ENCODE measurements at regions not wholly inside any gene's neighbourhood (a gene's known extent, or its start where the extent isn't known, plus 50 kb on each side); places are given as distances from the start of the nearest gene placed in this dataset.

GRCh38 chr5:115737452-115737851 is 79.0 kb downstream of the CDO1 start:
- DNase-seq = no peak
- Histone ChIP-seq H3K4me1 (ENCODE audit: control insufficient read depth in 1 of 2, insufficient read depth in 2 of 2, low read depth in 1 of 2, low read length in 1 of 2) (no peaks in the 10 kb centered on the region), H3K9ac (no peak overlapping the region), H3K4me3 (ENCODE audit: low read depth in 2 of 2, low read length in 1 of 2) (no peak overlapping the region), H3F3A (replicated peaks; ENCODE audit: insufficient read depth) (no peaks in the 10 kb centered on the region), H4K20me1 (ENCODE audit: insufficient read depth) (no peaks in the 10 kb centered on the region), H3K36me3 (replicated peaks in 1 of 2; ENCODE audit: control insufficient read depth in 1 of 2, insufficient read depth in 2 of 2, low read length in 1 of 2) (no peaks in the 10 kb centered on the region), H2AFZ (ENCODE audit: low read depth) (no peak overlapping the region), H3K27me3 (ENCODE audit: insufficient read depth) (peaks cover 15% of the 10 kb centered on the region; the same call in 1 of the 2 replicates), H3K27ac (ENCODE audit: low read depth in 2 of 2, low read length in 1 of 2) (no peak overlapping the region), H3K9me3 (no peaks in the 10 kb centered on the region), H3K4me2 (no peak overlapping the region), H3K9me2 (no peaks in the 10 kb centered on the region), H3K79me2 (ENCODE audit: insufficient read depth) (no peaks in the 10 kb centered on the region)
- TF ChIP-seq FOXM1 (IDR thresholded peaks at IDR 0.05; ENCODE audit: low read depth) (no peak), MAX (IDR thresholded peaks at IDR 0.05; ENCODE audit: low read depth) (no peak), NRF1 (IDR thresholded peaks at IDR 0.05; ENCODE audit: low read depth, low read length) (no peak), GABPA (IDR thresholded peaks at IDR 0.05; ENCODE audit: low read depth) (no peak), PBX3 (IDR thresholded peaks at IDR 0.05) (no peak), MXI1 (IDR thresholded peaks at IDR 0.05; ENCODE audit: low read depth, low read length) (no peak), FOSL2 (IDR thresholded peaks at IDR 0.05; ENCODE audit: borderline replicate concordance, low read depth) (no peak), FOXJ3 (CRISPR knock-in tag; IDR thresholded peaks at IDR 0.05) (no peak), TCF12 (IDR thresholded peaks at IDR 0.05) (no peak), RFX5 (IDR thresholded peaks at IDR 0.05; ENCODE audit: low read length) (no peak)
- TF ChIP-seq, protein P1, sequence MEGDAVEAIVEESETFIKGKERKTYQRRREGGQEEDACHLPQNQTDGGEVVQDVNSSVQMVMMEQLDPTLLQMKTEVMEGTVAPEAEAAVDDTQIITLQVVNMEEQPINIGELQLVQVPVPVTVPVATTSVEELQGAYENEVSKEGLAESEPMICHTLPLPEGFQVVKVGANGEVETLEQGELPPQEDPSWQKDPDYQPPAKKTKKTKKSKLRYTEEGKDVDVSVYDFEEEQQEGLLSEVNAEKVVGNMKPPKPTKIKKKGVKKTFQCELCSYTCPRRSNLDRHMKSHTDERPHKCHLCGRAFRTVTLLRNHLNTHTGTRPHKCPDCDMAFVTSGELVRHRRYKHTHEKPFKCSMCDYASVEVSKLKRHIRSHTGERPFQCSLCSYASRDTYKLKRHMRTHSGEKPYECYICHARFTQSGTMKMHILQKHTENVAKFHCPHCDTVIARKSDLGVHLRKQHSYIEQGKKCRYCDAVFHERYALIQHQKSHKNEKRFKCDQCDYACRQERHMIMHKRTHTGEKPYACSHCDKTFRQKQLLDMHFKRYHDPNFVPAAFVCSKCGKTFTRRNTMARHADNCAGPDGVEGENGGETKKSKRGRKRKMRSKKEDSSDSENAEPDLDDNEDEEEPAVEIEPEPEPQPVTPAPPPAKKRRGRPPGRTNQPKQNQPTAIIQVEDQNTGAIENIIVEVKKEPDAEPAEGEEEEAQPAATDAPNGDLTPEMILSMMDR (IDR thresholded peaks at IDR 0.05) = no peak
- ChIA-PET POLR2A (no interaction called here), CTCF (no interaction called here)
- WGBS (ENCODE audit: low lambda C conversion rate) = 94% methylated on average over 1 of the region's 1 CpG

DNA sequence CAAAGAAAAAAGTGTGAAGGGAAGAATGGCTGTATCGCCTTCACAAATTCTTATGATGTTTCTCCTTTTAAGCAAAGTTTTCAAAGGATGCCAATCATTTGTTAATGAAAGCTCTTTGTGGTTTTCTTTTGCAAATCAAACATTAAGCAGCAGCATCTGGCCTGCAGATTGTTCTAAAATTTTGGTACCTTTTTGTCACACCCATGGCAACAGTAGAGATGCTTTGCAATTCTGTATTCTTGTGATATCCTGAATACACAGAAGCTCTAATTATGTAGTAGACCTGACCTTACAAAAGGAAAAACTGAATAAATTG is 79.8 kb downstream of the CDO1 start:
- 5% methylated on average over 1 of the region's 1 CpG for WGBS (ENCODE audit: low lambda C conversion rate)
- DNase-seq = no peak
- H3K79me2 ChIP-seq (ENCODE audit: insufficient read depth) = no peaks in the 10 kb centered on the region

More for the DNA sequence above, 79.8 kb downstream of the CDO1 start:
- H3K9me2 ChIP-seq = no peaks in the 10 kb centered on the region
- H3K9ac ChIP-seq = no peak overlapping the region
- H3K4me1 ChIP-seq (ENCODE audit: control insufficient read depth in 1 of 2, insufficient read depth in 2 of 2, low read depth in 1 of 2, low read length in 1 of 2) = no peaks in the 10 kb centered on the region
- no peak for TF ChIP-seq USF1 (IDR thresholded peaks at IDR 0.05; ENCODE audit: borderline replicate concordance, low read depth)
- no peaks in the 10 kb centered on the region for H3K36me3 ChIP-seq (replicated peaks in 1 of 2; ENCODE audit: control insufficient read depth in 1 of 2, insufficient read depth in 2 of 2, low read length in 1 of 2)
- no peaks in the 10 kb centered on the region for H3K9me3 ChIP-seq
- no peaks in the 10 kb centered on the region for H3F3A ChIP-seq (replicated peaks; ENCODE audit: insufficient read depth)
- H3K27ac ChIP-seq (ENCODE audit: low read depth in 2 of 2, low read length in 1 of 2) = no peak overlapping the region
- ChIA-PET CTCF (no interaction called here), POLR2A (no interaction called here)
- H2AFZ ChIP-seq (ENCODE audit: low read depth) = no peak overlapping the region
- peaks cover 15% of the 10 kb centered on the region; the same call in 1 of the 2 replicates for H3K27me3 ChIP-seq (ENCODE audit: insufficient read depth)
- H4K20me1 ChIP-seq (ENCODE audit: insufficient read depth) = no peaks in the 10 kb centered on the region
- H3K4me2 ChIP-seq = no peak overlapping the region
- no peak overlapping the region for H3K4me3 ChIP-seq (ENCODE audit: low read depth in 2 of 2, low read length in 1 of 2)
